Uterus (tissue), 3 donors: ENCODE measurements at regions not wholly inside any gene's neighbourhood (a gene's known extent, or its start where the extent isn't known, plus 50 kb on each side); places are given as distances from the start of the nearest gene placed in this dataset.

Experiments
- DNase-seq, 2 donors: peaks; one replicate each; pipeline ENCODE4 v3.0.0-alpha.2; 2019 to 2020
- H3K27ac ChIP-seq, 2 donors: fragments of 200-600 bp; sonication (generic); 1 replicate in 1 of 2; 2 replicates in 1 of 2; pipeline ENCODE4 v1.5.1; 2016 to 2018
- H3K27me3 ChIP-seq, 2 donors: fragments of 200-600 bp; sonication (generic); one replicate each; pipeline ENCODE4 v1.5.1; 2018 to 2019; ENCODE audit warnings: control low read depth in 1 of 2
- H3K36me3 ChIP-seq, 2 donors: fragments of 200-600 bp; sonication (generic); one replicate each; pipeline ENCODE4 v1.5.1; 2019; ENCODE audit warnings: control low read depth in 1 of 2
- H3K4me1 ChIP-seq, 2 donors: fragments of 200-600 bp; sonication (generic); one replicate each; pipeline ENCODE4 v1.5.1; 2018 to 2019; ENCODE audit warnings: control low read depth in 1 of 2
- H3K4me3 ChIP-seq, 2 donors: fragments of 200-600 bp; sonication (generic); 1 replicate in 1 of 2; 2 replicates in 1 of 2; pipeline ENCODE4 v1.5.1; 2018 to 2019; ENCODE audit warnings: mild to moderate bottlenecking in 1 of 2
- H3K9me3 ChIP-seq, 2 donors: fragments of 200-600 bp; sonication (generic); one replicate each; pipeline ENCODE4 v1.5.1; 2019; ENCODE audit warnings: control low read depth in 1 of 2
- POLR2A ChIP-seq, 2 donors: fragments of 450-650 bp; IDR thresholded peaks; one replicate each; pipeline ENCODE4 v1.6.1; 2016; ENCODE audit warnings: antibody characterized with exemption in 2 of 2, mild to moderate bottlenecking in 1 of 2, moderate library complexity in 1 of 2
- intact Hi-C: fragments of 100-400 bp; cut with DNase I; formaldehyde crosslinking; loops from one replicate; pipeline ENCODE4 v1.15.1; 2023; ENCODE audit warnings: low total_unique reads
- TF ChIP-seq, protein P1 (sequence below), 4 experiments: fragments of 200-600 bp in 2 of 4; fragments of 450-650 bp in 2 of 4; sonication (generic) in 2 of 4; IDR thresholded peaks; one replicate each; pipeline ENCODE4 v1.5.1; 2016 to 2019; ENCODE audit warnings: antibody characterized with exemption in 4 of 4, mild to moderate bottlenecking in 2 of 4, moderate library complexity in 1 of 4
- donor health status: DM: yes; HTN: yes; CAD: no.

DNA sequence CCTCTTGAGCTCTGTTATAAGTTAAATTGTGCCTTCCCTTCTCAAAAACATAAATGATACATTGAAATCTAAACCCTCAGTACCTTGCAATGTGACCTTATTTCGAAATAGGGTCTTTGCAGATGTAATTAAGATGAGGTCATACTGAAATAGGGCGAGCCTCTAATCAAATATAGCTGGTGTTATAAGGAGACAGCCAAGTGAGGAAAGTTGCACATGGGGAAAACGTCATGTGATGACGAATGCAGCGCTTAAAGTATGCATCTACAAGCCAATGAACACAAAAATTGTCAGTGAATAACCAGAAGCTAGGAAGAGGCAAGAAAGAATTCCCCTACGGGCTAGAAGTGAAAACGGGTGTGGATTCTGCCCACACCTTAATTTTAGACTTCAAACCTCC lies 305.2 kb upstream of the FOXG1 start:
- Histone ChIP-seq H3K9me3 (no peaks in the 10 kb centered on the region), H3K4me3 (no peak overlapping the region), H3K4me1 (no peaks in the 10 kb centered on the region), H3K27me3 (no peaks in the 10 kb centered on the region), H3K27ac (no peak overlapping the region), H3K36me3 (no peaks in the 10 kb centered on the region)
- DNase-seq, result no peak
- intact Hi-C loops, result no loop called here
- no peak for TF ChIP-seq POLR2A (IDR thresholded peaks at IDR 0.05)
- TF ChIP-seq, protein P1, sequence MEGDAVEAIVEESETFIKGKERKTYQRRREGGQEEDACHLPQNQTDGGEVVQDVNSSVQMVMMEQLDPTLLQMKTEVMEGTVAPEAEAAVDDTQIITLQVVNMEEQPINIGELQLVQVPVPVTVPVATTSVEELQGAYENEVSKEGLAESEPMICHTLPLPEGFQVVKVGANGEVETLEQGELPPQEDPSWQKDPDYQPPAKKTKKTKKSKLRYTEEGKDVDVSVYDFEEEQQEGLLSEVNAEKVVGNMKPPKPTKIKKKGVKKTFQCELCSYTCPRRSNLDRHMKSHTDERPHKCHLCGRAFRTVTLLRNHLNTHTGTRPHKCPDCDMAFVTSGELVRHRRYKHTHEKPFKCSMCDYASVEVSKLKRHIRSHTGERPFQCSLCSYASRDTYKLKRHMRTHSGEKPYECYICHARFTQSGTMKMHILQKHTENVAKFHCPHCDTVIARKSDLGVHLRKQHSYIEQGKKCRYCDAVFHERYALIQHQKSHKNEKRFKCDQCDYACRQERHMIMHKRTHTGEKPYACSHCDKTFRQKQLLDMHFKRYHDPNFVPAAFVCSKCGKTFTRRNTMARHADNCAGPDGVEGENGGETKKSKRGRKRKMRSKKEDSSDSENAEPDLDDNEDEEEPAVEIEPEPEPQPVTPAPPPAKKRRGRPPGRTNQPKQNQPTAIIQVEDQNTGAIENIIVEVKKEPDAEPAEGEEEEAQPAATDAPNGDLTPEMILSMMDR (IDR thresholded peaks at IDR 0.05), result no peak

DNA sequence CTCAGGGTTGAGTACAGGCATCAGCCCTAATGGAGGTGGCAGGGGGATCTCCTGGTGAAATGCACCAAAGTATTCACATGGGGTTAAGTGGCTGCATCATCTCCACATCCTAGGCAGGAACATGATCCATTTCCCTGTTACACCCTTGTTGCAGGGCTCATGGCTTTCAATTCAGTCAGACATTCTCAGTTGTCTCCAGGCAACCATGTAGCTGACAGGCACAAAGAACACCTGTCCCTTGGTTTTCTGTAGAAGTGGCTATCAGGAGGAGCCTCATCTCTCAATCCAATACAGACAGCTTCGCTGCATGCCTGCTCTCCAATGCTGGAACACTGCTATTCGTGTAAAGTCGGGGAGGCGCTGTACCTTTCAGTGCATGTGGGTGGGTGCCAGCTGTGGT lies 299.0 kb upstream of the FOXG1 start:
- Histone ChIP-seq H3K27ac (no peak overlapping the region), H3K4me1 (no peaks in the 10 kb centered on the region), H3K36me3 (no peaks in the 10 kb centered on the region), H3K27me3 (no peaks in the 10 kb centered on the region), H3K9me3 (no peaks in the 10 kb centered on the region), H3K4me3 (no peak overlapping the region)
- TF ChIP-seq, protein P1 (IDR thresholded peaks at IDR 0.05), result no peak
- no peak for TF ChIP-seq POLR2A (IDR thresholded peaks at IDR 0.05)
- no peak for DNase-seq
- intact Hi-C loops, result no loop called here

DNA sequence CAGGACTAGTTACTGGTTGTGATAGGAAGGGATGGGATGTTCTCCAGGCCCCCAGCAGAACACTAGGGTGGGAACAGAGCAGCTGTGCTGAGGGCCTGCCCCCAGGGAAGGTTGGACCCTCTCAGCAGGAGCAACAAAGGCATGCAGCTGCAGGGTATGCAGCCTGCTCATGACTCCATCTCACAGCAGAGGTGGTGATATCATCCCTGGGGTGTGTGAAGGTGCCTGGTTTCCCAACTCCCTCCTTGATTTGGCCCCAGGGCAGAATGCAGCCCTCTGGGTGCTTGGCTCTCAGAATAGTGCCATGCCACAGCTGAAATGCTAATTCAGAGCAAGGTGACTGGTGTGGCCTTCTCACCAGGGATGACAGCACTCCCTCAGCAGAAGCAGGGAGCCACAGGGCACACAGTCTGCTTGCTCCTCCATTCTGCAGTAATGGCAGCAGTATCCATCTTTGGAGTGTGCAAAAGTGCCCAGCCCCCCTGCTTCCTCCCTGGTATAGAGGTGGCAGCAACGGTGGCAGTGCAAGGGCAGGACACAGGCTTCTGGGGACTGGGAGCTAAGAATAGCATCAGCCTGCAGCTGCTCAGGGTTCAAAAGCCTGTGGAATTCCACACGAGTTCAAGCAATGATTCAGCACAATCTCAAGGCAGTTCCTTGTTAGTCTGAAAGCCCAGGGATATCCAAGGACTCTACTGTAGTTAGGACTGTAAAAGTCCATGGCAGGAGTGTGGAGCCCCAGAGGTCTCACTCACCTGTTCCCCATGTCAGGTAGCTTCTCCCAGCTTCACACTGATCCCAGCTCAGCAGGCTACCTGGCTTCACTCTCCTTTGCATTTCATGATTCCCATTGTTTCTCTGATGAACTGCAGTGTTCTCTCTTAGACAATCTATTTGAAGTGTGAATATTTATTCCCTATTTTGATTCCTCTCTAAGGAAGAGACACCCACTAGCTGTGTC lies 298.1 kb upstream of the FOXG1 start:
- H3K4me3 ChIP-seq, result no peak overlapping the region
- DNase-seq, result no peak
- TF ChIP-seq, protein P1 (IDR thresholded peaks at IDR 0.05), result no peak
- no peak for TF ChIP-seq POLR2A (IDR thresholded peaks at IDR 0.05)

DNA sequence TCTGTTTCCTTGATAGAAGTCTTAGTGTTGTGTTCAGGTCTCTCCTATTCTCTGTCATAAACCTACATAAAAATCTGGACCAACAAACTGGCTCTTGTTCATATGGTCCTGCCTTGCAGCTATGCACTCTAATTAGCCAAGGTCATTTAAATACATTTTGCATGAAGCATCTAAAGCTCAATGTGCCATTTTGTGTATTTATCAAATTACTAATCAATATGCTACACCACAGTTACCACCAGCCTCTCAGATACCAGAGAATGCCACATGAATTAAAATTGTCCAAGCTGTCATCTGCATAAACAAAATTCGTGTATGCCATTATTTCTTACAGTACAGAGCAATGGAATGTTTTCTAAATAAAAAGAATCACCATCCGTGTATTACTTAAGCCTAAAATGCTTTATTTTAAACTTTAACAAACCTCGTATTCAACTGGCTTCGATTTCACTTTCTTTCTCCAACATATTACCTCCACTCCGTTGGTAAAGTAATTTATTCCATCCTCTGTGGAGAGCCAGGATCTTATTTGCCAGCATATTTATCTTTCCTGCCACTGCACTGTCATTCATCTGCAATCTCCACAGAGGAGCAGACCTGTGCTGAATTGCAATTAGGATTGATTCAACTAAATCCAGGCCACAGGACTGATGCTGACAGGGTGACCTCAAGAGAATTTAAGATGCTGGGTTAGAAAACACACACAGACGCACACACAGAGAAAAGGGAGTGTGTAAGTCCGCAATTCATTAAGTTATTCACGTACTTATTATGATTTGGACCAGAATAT lies 284.1 kb upstream of the FOXG1 start:
- H3K4me1 ChIP-seq, result no peaks in the 10 kb centered on the region
- H3K27ac ChIP-seq, result no peak overlapping the region
- no peaks in the 10 kb centered on the region for H3K9me3 ChIP-seq
- no peak for DNase-seq
- no peak overlapping the region for H3K4me3 ChIP-seq
- intact Hi-C loops, result no loop called here
- no peaks in the 10 kb centered on the region for H3K36me3 ChIP-seq
- no peaks in the 10 kb centered on the region for H3K27me3 ChIP-seq
- TF ChIP-seq POLR2A (IDR thresholded peaks at IDR 0.05), result no peak
- TF ChIP-seq, protein P1 (IDR thresholded peaks at IDR 0.05), result no peak

More for the DNA sequence above, 298.1 kb upstream of the FOXG1 start:
- H3K27ac ChIP-seq, result no peak overlapping the region
- no peaks in the 10 kb centered on the region for H3K4me1 ChIP-seq
- no peaks in the 10 kb centered on the region for H3K36me3 ChIP-seq
- H3K9me3 ChIP-seq, result no peaks in the 10 kb centered on the region
- H3K27me3 ChIP-seq, result no peaks in the 10 kb centered on the region
- intact Hi-C loops, result no loop called here

DNA sequence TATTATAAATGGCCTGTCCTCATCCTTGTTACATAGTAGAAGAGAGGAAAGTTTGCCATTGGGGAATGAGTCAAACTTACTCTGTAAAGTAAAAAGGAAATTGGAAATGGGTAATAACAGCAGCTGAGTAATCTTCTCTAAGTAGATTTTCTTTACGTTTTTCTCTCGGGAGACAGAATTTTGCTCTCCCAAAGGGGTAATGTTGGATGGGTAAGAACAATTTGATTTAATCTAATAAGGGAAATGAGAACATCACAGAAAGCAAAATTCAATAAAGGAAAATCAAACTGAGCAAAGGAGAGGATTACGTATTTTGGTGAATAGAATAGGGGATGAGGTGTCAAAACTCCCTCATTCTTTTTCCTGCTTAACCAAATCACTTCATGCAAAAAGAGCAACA lies 283.1 kb upstream of the FOXG1 start:
- TF ChIP-seq, protein P1 (IDR thresholded peaks at IDR 0.05), result no peak
- no peak for TF ChIP-seq POLR2A (IDR thresholded peaks at IDR 0.05)
- intact Hi-C loops, result no loop called here
- no peak for DNase-seq
- Histone ChIP-seq H3K4me3 (no peak overlapping the region), H3K4me1 (no peaks in the 10 kb centered on the region), H3K27ac (no peak overlapping the region), H3K27me3 (no peaks in the 10 kb centered on the region), H3K9me3 (no peaks in the 10 kb centered on the region), H3K36me3 (no peaks in the 10 kb centered on the region)
